ENCODE measurements at regions not wholly inside any gene's neighbourhood (a gene's known extent, or its start where the extent isn't known, plus 50 kb on each side); places are given as distances from the start of the nearest gene placed in this dataset.

GRCh38 chr19:29263305-29264135 lies 50.6 kb upstream of the UQCRFS1 start:
- no peak for ATAC-seq
- peak; percentile 64 for DNase-seq

GRCh38 chr19:29264897-29265296 lies 51.9 kb upstream of the UQCRFS1 start:
- ATAC-seq, result no peak
- DNase-seq, result no peak

GRCh38 chr19:29265436-29265835 lies 52.5 kb upstream of the UQCRFS1 start:
- no peak for ATAC-seq
- DNase-seq, result no peak

DNA sequence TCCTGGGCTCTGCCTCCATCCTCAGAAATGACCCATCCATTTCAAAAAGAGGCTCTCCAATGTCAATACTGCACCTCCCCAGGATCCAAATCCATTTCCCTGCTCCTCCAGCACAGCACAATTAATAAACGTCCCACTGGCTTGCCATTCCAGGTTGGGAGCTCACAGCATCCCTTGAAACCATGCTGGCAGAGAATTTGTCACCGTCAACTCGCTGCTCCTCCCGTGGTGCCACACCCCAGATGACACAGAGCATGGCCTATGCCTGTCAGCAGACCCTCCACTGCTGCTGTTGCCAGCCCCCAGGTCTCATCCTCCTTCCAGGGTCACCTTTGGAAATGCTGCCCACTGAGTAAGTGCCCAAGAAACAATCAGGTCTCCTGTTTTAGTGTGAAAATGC lies 53.0 kb upstream of the UQCRFS1 start:
- ATAC-seq (peak; percentile 19), DNase-seq (no peak)

GRCh38 chr19:29266603-29267002 lies 53.7 kb upstream of the UQCRFS1 start:
- DNase-seq, result no peak

GRCh38 chr19:29267701-29268100 lies 54.8 kb upstream of the UQCRFS1 start:
- ATAC-seq (no peak), DNase-seq (no peak)

More at GRCh38 chr19:29266603-29267002, 53.7 kb upstream of the UQCRFS1 start:
- no peak for ATAC-seq

DNA sequence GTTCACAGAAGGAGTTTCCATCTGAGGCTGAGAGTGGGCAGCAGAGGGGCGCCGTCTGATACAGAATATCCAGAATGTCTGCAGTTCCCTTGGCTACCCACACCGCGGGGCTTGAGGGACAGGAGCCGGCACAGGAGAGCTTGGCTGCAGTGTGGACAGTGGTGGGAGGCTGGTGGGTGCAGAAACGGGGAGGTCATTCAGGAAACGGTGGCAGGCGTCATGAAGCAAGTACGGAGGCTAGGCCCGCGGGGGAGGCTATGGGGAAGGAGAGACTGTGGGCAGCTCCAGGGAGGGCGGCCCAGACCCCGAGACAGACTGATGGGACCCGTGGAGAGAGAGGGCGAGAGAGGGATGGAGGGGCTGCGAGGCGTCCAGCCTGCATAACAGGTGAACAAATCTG lies 55.2 kb upstream of the UQCRFS1 start:
- ATAC-seq (no peak), DNase-seq (no peak)

DNA sequence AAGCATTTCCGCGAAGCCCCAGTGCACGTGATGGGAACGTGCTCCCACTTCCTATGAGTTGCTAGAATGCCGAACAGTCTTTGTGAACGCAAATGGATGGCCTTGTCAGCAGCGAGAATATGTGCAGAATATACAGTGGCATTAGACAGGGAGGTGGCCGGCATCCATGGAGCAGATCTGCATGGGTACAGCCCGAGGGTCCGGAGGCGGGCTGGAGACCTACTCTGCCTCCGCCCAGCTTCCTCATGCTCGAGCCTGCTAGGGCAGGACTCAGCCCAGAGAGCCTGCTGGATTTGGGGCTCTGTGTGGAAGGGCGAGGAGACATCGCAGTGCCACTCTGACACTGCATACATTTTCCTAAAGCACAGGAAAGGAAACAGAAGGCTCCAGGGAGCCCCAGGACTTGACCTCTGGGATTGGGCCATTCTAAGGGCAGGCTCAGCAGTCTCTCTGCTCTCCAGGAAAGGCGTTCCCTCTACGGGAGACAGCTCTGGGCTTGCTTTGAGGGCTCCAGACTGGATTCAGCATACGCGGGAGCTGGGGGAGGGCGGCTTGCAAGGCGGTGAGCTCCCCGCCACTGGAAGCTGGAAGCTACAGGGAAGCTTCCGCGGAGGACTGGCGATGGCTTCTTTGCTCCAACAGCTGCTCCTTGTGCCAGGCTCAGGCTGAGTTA lies 55.9 kb upstream of the UQCRFS1 start:
- ATAC-seq, result no peak
- no peak for DNase-seq

GRCh38 chr19:29269641-29270040 lies 56.7 kb upstream of the UQCRFS1 start:
- no peak for DNase-seq
- no peak for ATAC-seq

- ATAC-seq, result no peak
Observed at GRCh38 chr19:29271341-29271740, 58.4 kb upstream of the UQCRFS1 start.

DNA sequence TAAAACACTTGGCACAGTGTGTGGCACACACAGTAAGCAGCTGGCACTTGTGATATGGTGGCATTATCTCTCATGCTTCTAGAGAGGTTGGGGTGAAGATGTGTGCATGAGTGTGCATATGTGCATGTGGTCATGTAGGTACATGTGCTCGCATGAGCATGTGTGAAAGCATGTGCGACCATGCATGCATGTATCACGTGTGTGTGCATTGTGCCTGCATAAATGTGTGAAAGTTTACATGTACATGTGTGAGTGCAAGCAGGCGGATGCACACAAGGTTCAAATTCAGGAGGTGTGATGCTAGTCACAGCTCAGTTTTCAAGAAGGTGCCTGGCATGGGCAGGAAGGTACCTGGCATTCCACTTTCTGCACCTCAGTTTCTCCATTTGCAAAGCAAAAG lies 59.0 kb upstream of the UQCRFS1 start:
- DNase-seq, result no peak
- ATAC-seq, result no peak

More at GRCh38 chr19:29271341-29271740, 58.4 kb upstream of the UQCRFS1 start:
- no peak for DNase-seq

GRCh38 chr19:29273000-29273640 lies 60.2 kb upstream of the UQCRFS1 start:
- DNase-seq (no peak), ATAC-seq (no peak)

DNA sequence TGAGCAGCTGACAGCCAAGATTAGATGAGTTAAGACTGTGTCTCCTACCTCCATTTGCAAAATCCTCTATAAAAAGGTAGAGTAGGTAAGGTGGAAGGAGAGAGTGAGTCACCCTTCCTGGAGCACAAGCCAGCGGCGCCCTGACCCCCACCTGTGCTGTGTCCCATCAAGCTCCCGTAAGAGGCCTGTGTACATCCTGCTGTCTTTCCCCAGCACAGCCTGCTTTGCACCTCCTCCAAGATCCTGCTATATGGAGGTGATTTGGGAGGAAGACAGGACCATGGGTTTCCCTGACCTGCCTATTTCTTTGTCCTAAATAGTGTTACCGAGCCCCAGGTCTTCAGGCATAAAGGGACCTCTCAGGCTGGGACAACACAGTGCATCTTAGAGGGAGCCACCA lies 62.3 kb upstream of the UQCRFS1 start:
- no peak for ATAC-seq

GRCh38 chr19:29277102-29277501 lies 64.2 kb upstream of the UQCRFS1 start:
- peak; percentile 97 for ATAC-seq
- peak; percentile 64 for DNase-seq

More for the DNA sequence above, 62.3 kb upstream of the UQCRFS1 start:
- DNase-seq, result no peak

- ATAC-seq (no peak), DNase-seq (no peak)
Observed at GRCh38 chr19:29278716-29279115, 65.8 kb upstream of the UQCRFS1 start.

DNA sequence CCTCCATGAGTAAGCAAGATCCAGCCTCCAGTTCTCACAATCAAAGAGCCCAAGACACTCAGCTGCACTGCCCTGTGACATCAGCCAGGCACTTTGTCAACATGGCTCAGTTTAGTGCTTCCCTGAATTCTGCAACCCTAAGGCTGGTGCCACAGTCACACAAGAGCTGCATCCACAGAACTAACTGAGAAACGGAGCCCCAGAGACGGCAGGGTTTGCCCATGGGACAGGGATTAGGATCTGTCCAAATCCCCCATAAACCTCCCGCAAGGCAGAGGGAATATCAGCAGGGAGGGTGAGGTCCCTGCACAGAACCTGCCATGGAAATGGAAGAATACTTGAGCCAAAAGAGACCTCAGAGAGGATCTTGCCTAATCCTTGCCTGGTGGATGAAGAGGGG lies 70.4 kb upstream of the UQCRFS1 start:
- no peak for DNase-seq
- ATAC-seq, result no peak

GRCh38 chr19:29285187-29285687 lies 72.3 kb upstream of the UQCRFS1 start:
- DNase-seq, result no peak
- no peak for ATAC-seq

- ATAC-seq (peak; percentile 49), DNase-seq (peak; percentile 7)
Observed at GRCh38 chr19:29285878-29286277, 72.9 kb upstream of the UQCRFS1 start.

DNA sequence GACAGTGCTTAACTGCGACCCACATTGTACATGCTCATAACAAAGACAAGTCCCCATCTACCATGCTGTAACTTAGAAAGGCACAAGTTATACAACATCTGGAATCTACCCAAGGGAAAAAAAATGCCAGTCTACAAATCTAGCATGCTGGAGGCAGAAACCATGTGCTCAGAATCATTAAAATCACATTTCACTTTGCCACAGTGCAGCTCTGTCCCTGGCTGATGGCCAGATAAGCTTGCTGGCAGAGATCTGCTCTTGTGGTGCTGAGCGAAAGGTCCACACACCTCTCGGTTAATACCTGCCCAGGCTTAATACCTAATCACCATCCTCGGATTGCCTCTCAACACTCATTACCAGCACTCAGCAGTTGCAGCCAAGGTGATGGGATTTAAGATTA lies 74.1 kb upstream of the UQCRFS1 start:
- DNase-seq (no peak), ATAC-seq (no peak)

- DNase-seq (no peak), ATAC-seq (no peak)
Observed at GRCh38 chr19:29288256-29288655, 75.3 kb upstream of the UQCRFS1 start.

DNA sequence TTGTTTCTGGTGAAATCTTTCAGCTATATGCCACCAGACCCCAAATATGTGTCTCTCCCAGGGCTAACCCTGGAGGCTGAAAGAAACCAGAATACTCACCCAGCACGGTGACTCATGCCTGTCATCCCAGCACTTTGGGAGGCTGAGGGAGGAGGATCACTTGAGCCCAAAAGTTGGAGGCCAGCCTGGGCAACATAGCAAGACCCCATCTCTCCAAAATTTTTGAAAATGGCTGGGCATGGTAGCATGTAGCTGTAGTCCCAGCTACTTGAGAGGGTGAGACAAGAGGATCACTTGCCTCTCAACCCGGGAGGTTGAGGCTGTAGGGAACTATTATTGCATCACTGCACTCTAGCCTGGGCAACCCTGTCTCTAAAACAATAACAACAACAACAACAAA lies 76.1 kb upstream of the UQCRFS1 start:
- ATAC-seq (no peak), DNase-seq (no peak)

DNA sequence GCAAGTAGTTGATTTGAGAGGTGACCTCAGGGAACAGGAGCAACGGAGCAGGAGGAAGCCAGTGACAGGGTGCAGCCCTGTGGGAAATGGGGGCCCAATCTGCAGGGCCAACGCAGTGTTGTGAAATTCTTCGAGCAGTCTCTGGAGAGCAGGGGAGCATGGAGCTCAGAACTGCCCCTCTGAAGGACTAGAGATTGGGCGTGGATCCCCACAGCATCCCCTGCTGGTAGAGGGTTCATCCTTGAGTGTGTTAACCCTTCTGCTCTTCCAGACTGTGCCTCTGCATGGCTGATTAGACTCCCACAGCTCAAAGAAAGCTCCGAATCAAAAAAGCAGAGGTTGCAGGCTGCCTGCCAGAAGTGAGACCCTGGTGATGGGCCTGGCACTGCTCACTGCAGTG lies 77.9 kb upstream of the UQCRFS1 start:
- ATAC-seq, result no peak

GRCh38 chr19:29292153-29292552 lies 79.2 kb upstream of the UQCRFS1 start:
- no peak for ATAC-seq

More for the DNA sequence above, 77.9 kb upstream of the UQCRFS1 start:
- no peak for DNase-seq

More at GRCh38 chr19:29292153-29292552, 79.2 kb upstream of the UQCRFS1 start:
- DNase-seq, result no peak

Measured in stimulated activated naive CD8-positive, alpha-beta T cell treated with anti-CD3 and anti-CD28 coated beads, Interleukin-15, Interleukin-2, amounts not matched to agents 100 U/mL and 50 U/mL, for 24 hours (primary cell).